Fibroblast of lung (primary cell): ENCODE measurements at regions not wholly inside any gene's neighbourhood (a gene's known extent, or its start where the extent isn't known, plus 50 kb on each side); places are given as distances from the start of the nearest gene placed in this dataset.

Experiments
- CTCF ChIP-seq, 2 donors: IDR thresholded peaks in 1 of 2; conservative IDR thresholded peaks in 1 of 2; 1 replicate in 1 of 2; 2 replicates in 1 of 2; pipeline ENCODE4 v1.5.1; 2011 to 2012; ENCODE audit warnings: low read length in 2 of 2, control low read depth in 1 of 2, inconsistent platforms in 1 of 2, low read depth in 1 of 2, mild to moderate bottlenecking in 1 of 2
- EZH2 ChIP-seq: IDR thresholded peaks from 2 replicates; pipeline ENCODE4 v1.5.1; 2012; ENCODE audit warnings: low read length, control low read depth, mild to moderate bottlenecking; ENCODE audit errors: missing control alignments

- TF ChIP-seq CTCF (conservative IDR thresholded peaks at IDR 0.05 in 1 of 2, IDR thresholded peaks at IDR 0.05 in 1 of 2; ENCODE audit: low read depth in 1 of 2, low read length in 2 of 2) = no peak
- no peak for TF ChIP-seq EZH2
Measured at GRCh38 chr6:150705392-150705791, 105.7 kb downstream of the PLEKHG1 start.
